MM.1S (cell line): ENCODE measurements at regions not wholly inside any gene's neighbourhood (a gene's known extent, or its start where the extent isn't known, plus 50 kb on each side); places are given as distances from the start of the nearest gene placed in this dataset.

Source experiments
- DNase-seq: peaks from one replicate; pipeline ENCODE4 v3.0.0-alpha.2; 2015
- H2AFZ ChIP-seq: fragments of 300-600 bp; sonication (generic); 2 replicates; pipeline ENCODE4 v1.6.0; 2016; ENCODE audit warnings: antibody characterized with exemption, low read length
- H3F3A ChIP-seq: fragments of 300-600 bp; sonication (generic); 2 replicates; pipeline ENCODE4 v1.6.1; 2016; ENCODE audit warnings: mild to moderate bottlenecking, antibody characterized with exemption, low read length, moderate library complexity, mixed read lengths; ENCODE audit not compliant: insufficient read depth
- H3K27ac ChIP-seq: fragments of 300-600 bp; sonication (generic); 2 replicates; pipeline ENCODE4 v1.5.1; 2016; ENCODE audit warnings: mild to moderate bottlenecking, low read length
- H3K27me3 ChIP-seq: fragments of 300-600 bp; sonication (generic); replicated peaks from 2 replicates; pipeline ENCODE4 v1.6.0; 2016; ENCODE audit warnings: low read length; ENCODE audit not compliant: insufficient read depth
- H3K36me3 ChIP-seq: fragments of 300-600 bp; sonication (generic); replicated peaks from 2 replicates; pipeline ENCODE4 v1.6.1; 2016; ENCODE audit warnings: mild to moderate bottlenecking, low read length, mixed read lengths; ENCODE audit not compliant: insufficient read depth
- H3K4me1 ChIP-seq: fragments of 300-600 bp; sonication (generic); 2 replicates; pipeline ENCODE4 v1.6.1; 2016; ENCODE audit warnings: low read length, mixed read lengths
- H3K4me2 ChIP-seq: fragments of 300-600 bp; sonication (generic); 2 replicates; pipeline ENCODE4 v1.6.0; 2016; ENCODE audit warnings: low read depth, low read length
- H3K4me3 ChIP-seq: fragments of 300-600 bp; sonication (generic); 2 replicates; pipeline ENCODE4 v1.5.1; 2016; ENCODE audit warnings: low read length, mixed read lengths
- H3K79me2 ChIP-seq: fragments of 300-600 bp; sonication (generic); 2 replicates; pipeline ENCODE4 v1.6.1; 2016; ENCODE audit warnings: mixed run types, low read length, mixed read lengths
- H3K9ac ChIP-seq: fragments of 300-600 bp; sonication (generic); 2 replicates; pipeline ENCODE4 v1.6.1; 2016; ENCODE audit warnings: low read length, mixed read lengths
- H3K9me2 ChIP-seq: fragments of 300-600 bp; sonication (generic); replicated peaks from 2 replicates; pipeline ENCODE4 v1.6.1; 2016; ENCODE audit warnings: mild to moderate bottlenecking, low read length, mixed read lengths; ENCODE audit not compliant: insufficient read depth
- H3K9me3 ChIP-seq: fragments of 300-600 bp; sonication (generic); replicated peaks from 2 replicates; pipeline ENCODE4 v1.6.1; 2016; ENCODE audit warnings: mild to moderate bottlenecking, low read length, mixed read lengths; ENCODE audit not compliant: insufficient read depth
- H4K20me1 ChIP-seq: fragments of 300-600 bp; sonication (generic); 2 replicates; pipeline ENCODE4 v1.6.1; 2016; ENCODE audit warnings: mild to moderate bottlenecking, low read length, moderate library complexity, mixed read lengths; ENCODE audit not compliant: insufficient read depth
- CTCF ChIP-seq: fragments of 300-600 bp; sonication (generic); IDR thresholded peaks from 2 replicates; pipeline ENCODE4 v1.5.1; 2016; ENCODE audit warnings: antibody characterized with exemption, low read length, mixed read lengths
- EZH2 ChIP-seq: fragments of 300-600 bp; sonication (generic); optimal IDR thresholded peaks from 2 replicates; pipeline ENCODE3; 2017; ENCODE audit warnings: low read depth, mild to moderate bottlenecking, antibody characterized with exemption, low read length, mixed read lengths
- EZH2phosphoT487 ChIP-seq: fragments of 300-600 bp; sonication (generic); IDR thresholded peaks from 2 replicates; pipeline ENCODE4 v1.6.1; 2018; ENCODE audit warnings: antibody characterized with exemption, low read length

- Histone ChIP-seq H2AFZ (no peak overlapping the region), H3K27ac (no peak overlapping the region), H3K4me3 (no peak overlapping the region), H3K27me3 (no peaks in the 10 kb centered on the region), H3F3A (no peaks in the 10 kb centered on the region), H3K9me3 (no peaks in the 10 kb centered on the region), H4K20me1 (no peaks in the 10 kb centered on the region), H3K4me2 (no peak overlapping the region), H3K36me3 (no peaks in the 10 kb centered on the region), H3K9ac (no peak overlapping the region), H3K4me1 (no peaks in the 10 kb centered on the region), H3K79me2 (no peaks in the 10 kb centered on the region), H3K9me2 (no peaks in the 10 kb centered on the region)
- DNase-seq, result no peak
- TF ChIP-seq CTCF, result no peak
- no peak for TF ChIP-seq EZH2
- TF ChIP-seq EZH2phosphoT487, result no peak
These were observed 646.2 kb downstream of the VRK1 start for GRCh38 chr14:97443412-97443811.

- H3F3A ChIP-seq, result no peaks in the 10 kb centered on the region
- no peaks in the 10 kb centered on the region for H4K20me1 ChIP-seq
- no peak for TF ChIP-seq EZH2
- no peak for TF ChIP-seq EZH2phosphoT487
- TF ChIP-seq CTCF, result no peak
- H3K4me2 ChIP-seq, result no peak overlapping the region
- H3K4me3 ChIP-seq, result no peak overlapping the region
- no peaks in the 10 kb centered on the region for H3K4me1 ChIP-seq
- H3K27me3 ChIP-seq, result no peaks in the 10 kb centered on the region
- H3K36me3 ChIP-seq, result no peaks in the 10 kb centered on the region
- H3K9me3 ChIP-seq, result no peaks in the 10 kb centered on the region
- H3K79me2 ChIP-seq, result no peaks in the 10 kb centered on the region
- no peak overlapping the region for H3K27ac ChIP-seq
- H2AFZ ChIP-seq, result no peak overlapping the region
- DNase-seq, result no peak
- H3K9ac ChIP-seq, result no peak overlapping the region
- H3K9me2 ChIP-seq, result no peaks in the 10 kb centered on the region
These were observed 647.1 kb downstream of the VRK1 start for GRCh38 chr14:97444248-97444647.

GRCh38 chr14:97445367-97445766, 648.2 kb downstream of the VRK1 start:
- no peaks in the 10 kb centered on the region for H3K79me2 ChIP-seq
- no peak overlapping the region for H3K9ac ChIP-seq
- no peaks in the 10 kb centered on the region for H3K9me3 ChIP-seq
- H3F3A ChIP-seq, result no peaks in the 10 kb centered on the region
- H3K36me3 ChIP-seq, result no peaks in the 10 kb centered on the region
- H3K4me1 ChIP-seq, result no peaks in the 10 kb centered on the region
- DNase-seq, result no peak
- no peak overlapping the region for H3K27ac ChIP-seq
- no peaks in the 10 kb centered on the region for H3K27me3 ChIP-seq
- no peak for TF ChIP-seq EZH2phosphoT487
- H4K20me1 ChIP-seq, result no peaks in the 10 kb centered on the region
- no peak overlapping the region for H3K4me3 ChIP-seq
- no peak overlapping the region for H3K4me2 ChIP-seq
- H3K9me2 ChIP-seq, result no peaks in the 10 kb centered on the region
- H2AFZ ChIP-seq, result no peak overlapping the region

- H3K79me2 ChIP-seq, result no peaks in the 10 kb centered on the region
- TF ChIP-seq CTCF (no peak), EZH2phosphoT487 (no peak), EZH2 (no peak)
- no peak overlapping the region for H3K9ac ChIP-seq
These were observed 648.9 kb downstream of the VRK1 start for GRCh38 chr14:97446087-97446486.

More at GRCh38 chr14:97446087-97446486, 648.9 kb downstream of the VRK1 start:
- H3K36me3 ChIP-seq, result no peaks in the 10 kb centered on the region
- H2AFZ ChIP-seq, result no peak overlapping the region
- H3K27ac ChIP-seq, result no peak overlapping the region
- no peaks in the 10 kb centered on the region for H3K27me3 ChIP-seq
- H3K4me1 ChIP-seq, result no peaks in the 10 kb centered on the region
- H3K4me3 ChIP-seq, result no peak overlapping the region
- DNase-seq, result no peak
- H3F3A ChIP-seq, result no peaks in the 10 kb centered on the region
- H3K4me2 ChIP-seq, result no peak overlapping the region
- no peaks in the 10 kb centered on the region for H4K20me1 ChIP-seq
- no peaks in the 10 kb centered on the region for H3K9me2 ChIP-seq
- H3K9me3 ChIP-seq, result no peaks in the 10 kb centered on the region
